ENCODE measurements at regions not wholly inside any gene's neighbourhood (a gene's known extent, or its start where the extent isn't known, plus 50 kb on each side); places are given as distances from the start of the nearest gene placed in this dataset.

DNA sequence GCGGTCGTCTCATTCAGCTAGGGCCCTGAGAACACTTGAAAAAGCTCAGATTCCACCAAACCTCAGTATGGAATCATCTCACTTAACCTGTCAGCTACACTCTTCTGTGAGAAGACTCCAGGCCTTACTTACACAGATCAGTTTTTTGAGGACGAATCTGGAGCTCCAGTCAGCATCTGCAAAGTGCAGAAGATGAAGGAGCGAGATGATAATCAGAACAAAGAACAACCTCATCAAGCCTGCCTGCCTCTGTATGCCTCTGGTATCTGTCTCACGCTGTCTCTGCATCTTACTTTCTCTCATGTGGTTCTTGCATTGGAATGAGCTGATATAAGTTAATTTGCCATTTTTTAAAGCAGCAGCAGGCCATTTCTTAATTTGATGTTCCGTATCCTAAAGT is 444.1 kb upstream of the LRATD1 start:
- no peak for DNase-seq (ENCODE audit: low read depth, low spot score)
- Histone ChIP-seq H3K27me3 (ENCODE audit: insufficient read depth, insufficient read length) (no peaks in the 10 kb centered on the region), H3K4me1 (ENCODE audit: insufficient read depth, insufficient read length) (no peaks in the 10 kb centered on the region), H3K9ac (ENCODE audit: insufficient read length, low read depth) (no peak overlapping the region), H3K36me3 (ENCODE audit: insufficient read depth, insufficient read length, low read length) (no peaks in the 10 kb centered on the region), H3K9me3 (ENCODE audit: insufficient read depth, low read length) (no peaks in the 10 kb centered on the region), H3K4me3 (ENCODE audit: insufficient read length, low read depth) (no peak overlapping the region)
- TF ChIP-seq SUZ12 (IDR thresholded peaks at IDR 0.05; ENCODE audit: extremely low read depth, insufficient read depth, insufficient read length) (no peak), ZNF274 (IDR thresholded peaks at IDR 0.05; ENCODE audit: low read depth, low read length) (no peak), YY1 (IDR thresholded peaks at IDR 0.05; ENCODE audit: insufficient read depth, insufficient read length) (no peak)

GRCh38 chr2:14189929-14190328 is 442.6 kb upstream of the LRATD1 start:
- H3K4me1 ChIP-seq (ENCODE audit: insufficient read depth, insufficient read length): no peaks in the 10 kb centered on the region
- TF ChIP-seq YY1 (IDR thresholded peaks at IDR 0.05; ENCODE audit: insufficient read depth, insufficient read length) (no peak), SUZ12 (IDR thresholded peaks at IDR 0.05; ENCODE audit: extremely low read depth, insufficient read depth, insufficient read length) (no peak), ZNF274 (IDR thresholded peaks at IDR 0.05; ENCODE audit: low read depth, low read length) (no peak)
- H3K36me3 ChIP-seq (ENCODE audit: insufficient read depth, insufficient read length, low read length): no peaks in the 10 kb centered on the region
- H3K4me3 ChIP-seq (ENCODE audit: insufficient read length, low read depth): no peak overlapping the region
- H3K27me3 ChIP-seq (ENCODE audit: insufficient read depth, insufficient read length): no peaks in the 10 kb centered on the region
- H3K9me3 ChIP-seq (ENCODE audit: insufficient read depth, low read length): no peaks in the 10 kb centered on the region
- no peak for DNase-seq (ENCODE audit: low read depth, low spot score)
- no peak overlapping the region for H3K9ac ChIP-seq (ENCODE audit: insufficient read length, low read depth)

GRCh38 chr2:14194233-14194632 is 438.3 kb upstream of the LRATD1 start:
- Histone ChIP-seq H3K9me3 (ENCODE audit: insufficient read depth, low read length) (no peaks in the 10 kb centered on the region), H3K4me1 (ENCODE audit: insufficient read depth, insufficient read length) (no peaks in the 10 kb centered on the region), H3K36me3 (ENCODE audit: insufficient read depth, insufficient read length, low read length) (no peaks in the 10 kb centered on the region), H3K4me3 (ENCODE audit: insufficient read length, low read depth) (no peak overlapping the region), H3K9ac (ENCODE audit: insufficient read length, low read depth) (no peak overlapping the region), H3K27me3 (ENCODE audit: insufficient read depth, insufficient read length) (no peaks in the 10 kb centered on the region)
- TF ChIP-seq ZNF274 (IDR thresholded peaks at IDR 0.05; ENCODE audit: low read depth, low read length): no peak
- TF ChIP-seq SUZ12 (IDR thresholded peaks at IDR 0.05; ENCODE audit: extremely low read depth, insufficient read depth, insufficient read length): no peak
- TF ChIP-seq YY1 (IDR thresholded peaks at IDR 0.05; ENCODE audit: insufficient read depth, insufficient read length): no peak
- no peak for DNase-seq (ENCODE audit: low read depth, low spot score)

- TF ChIP-seq ZNF274 (IDR thresholded peaks at IDR 0.05; ENCODE audit: low read depth, low read length): no peak
- TF ChIP-seq SUZ12 (IDR thresholded peaks at IDR 0.05; ENCODE audit: extremely low read depth, insufficient read depth, insufficient read length): no peak
- TF ChIP-seq YY1 (IDR thresholded peaks at IDR 0.05; ENCODE audit: insufficient read depth, insufficient read length): no peak
- no peak overlapping the region for H3K4me3 ChIP-seq (ENCODE audit: insufficient read length, low read depth)
- no peak for DNase-seq (ENCODE audit: low read depth, low spot score)
Measured at GRCh38 chr2:14197293-14197692, 435.2 kb upstream of the LRATD1 start.

GRCh38 chr2:14199040-14199439 is 433.5 kb upstream of the LRATD1 start:
- no peak for DNase-seq (ENCODE audit: low read depth, low spot score)
- Histone ChIP-seq H3K36me3 (ENCODE audit: insufficient read depth, insufficient read length, low read length) (no peaks in the 10 kb centered on the region), H3K4me1 (ENCODE audit: insufficient read depth, insufficient read length) (no peaks in the 10 kb centered on the region), H3K9me3 (ENCODE audit: insufficient read depth, low read length) (no peaks in the 10 kb centered on the region), H3K9ac (ENCODE audit: insufficient read length, low read depth) (no peak overlapping the region), H3K27me3 (ENCODE audit: insufficient read depth, insufficient read length) (no peaks in the 10 kb centered on the region), H3K4me3 (ENCODE audit: insufficient read length, low read depth) (no peak overlapping the region)
- TF ChIP-seq YY1 (IDR thresholded peaks at IDR 0.05; ENCODE audit: insufficient read depth, insufficient read length) (no peak), ZNF274 (IDR thresholded peaks at IDR 0.05; ENCODE audit: low read depth, low read length) (no peak), SUZ12 (IDR thresholded peaks at IDR 0.05; ENCODE audit: extremely low read depth, insufficient read depth, insufficient read length) (no peak)

More at GRCh38 chr2:14197293-14197692, 435.2 kb upstream of the LRATD1 start:
- Histone ChIP-seq H3K9ac (ENCODE audit: insufficient read length, low read depth) (no peak overlapping the region), H3K36me3 (ENCODE audit: insufficient read depth, insufficient read length, low read length) (no peaks in the 10 kb centered on the region), H3K27me3 (ENCODE audit: insufficient read depth, insufficient read length) (no peaks in the 10 kb centered on the region), H3K4me1 (ENCODE audit: insufficient read depth, insufficient read length) (no peaks in the 10 kb centered on the region), H3K9me3 (ENCODE audit: insufficient read depth, low read length) (no peaks in the 10 kb centered on the region)

DNA sequence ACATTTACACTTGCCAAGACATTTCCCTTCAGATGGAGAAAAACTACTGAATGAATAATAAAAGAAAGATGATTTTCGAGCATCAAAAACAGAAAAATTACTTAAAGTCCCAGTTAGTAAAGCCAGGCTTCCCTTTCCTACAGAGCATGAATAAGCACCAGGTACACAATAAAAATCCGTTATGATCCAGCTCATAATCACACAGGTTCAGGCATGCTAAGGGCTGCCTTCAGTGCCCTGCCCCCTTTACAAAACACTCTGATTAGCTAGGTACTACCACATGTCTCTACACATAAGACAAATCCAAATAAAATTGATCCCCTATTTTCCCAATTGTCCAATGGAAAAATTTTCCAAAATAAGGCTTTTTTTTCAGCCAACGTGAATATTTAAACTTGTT is 413.2 kb upstream of the LRATD1 start:
- no peaks in the 10 kb centered on the region for H3K27me3 ChIP-seq (ENCODE audit: insufficient read depth, insufficient read length)
- TF ChIP-seq YY1 (IDR thresholded peaks at IDR 0.05; ENCODE audit: insufficient read depth, insufficient read length): no peak
- TF ChIP-seq SUZ12 (IDR thresholded peaks at IDR 0.05; ENCODE audit: extremely low read depth, insufficient read depth, insufficient read length): no peak
- no peak for TF ChIP-seq ZNF274 (IDR thresholded peaks at IDR 0.05; ENCODE audit: low read depth, low read length)
- H3K36me3 ChIP-seq (ENCODE audit: insufficient read depth, insufficient read length, low read length): no peaks in the 10 kb centered on the region
- no peak overlapping the region for H3K9ac ChIP-seq (ENCODE audit: insufficient read length, low read depth)
- DNase-seq (ENCODE audit: low read depth, low spot score): no peak
- no peak overlapping the region for H3K4me3 ChIP-seq (ENCODE audit: insufficient read length, low read depth)
- H3K9me3 ChIP-seq (ENCODE audit: insufficient read depth, low read length): no peaks in the 10 kb centered on the region
- H3K4me1 ChIP-seq (ENCODE audit: insufficient read depth, insufficient read length): no peaks in the 10 kb centered on the region

GRCh38 chr2:14220101-14220500 is 412.4 kb upstream of the LRATD1 start:
- Histone ChIP-seq H3K36me3 (ENCODE audit: insufficient read depth, insufficient read length, low read length) (no peaks in the 10 kb centered on the region), H3K9me3 (ENCODE audit: insufficient read depth, low read length) (no peaks in the 10 kb centered on the region), H3K4me1 (ENCODE audit: insufficient read depth, insufficient read length) (no peaks in the 10 kb centered on the region), H3K9ac (ENCODE audit: insufficient read length, low read depth) (no peak overlapping the region), H3K4me3 (ENCODE audit: insufficient read length, low read depth) (no peak overlapping the region), H3K27me3 (ENCODE audit: insufficient read depth, insufficient read length) (no peaks in the 10 kb centered on the region)
- TF ChIP-seq SUZ12 (IDR thresholded peaks at IDR 0.05; ENCODE audit: extremely low read depth, insufficient read depth, insufficient read length): no peak
- TF ChIP-seq ZNF274 (IDR thresholded peaks at IDR 0.05; ENCODE audit: low read depth, low read length): no peak
- no peak for TF ChIP-seq YY1 (IDR thresholded peaks at IDR 0.05; ENCODE audit: insufficient read depth, insufficient read length)
- DNase-seq (ENCODE audit: low read depth, low spot score): no peak

All from NT2/D1 (cell line).